Lower leg skin (tissue), 4 donors: ENCODE measurements at regions not wholly inside any gene's neighbourhood (a gene's known extent, or its start where the extent isn't known, plus 50 kb on each side); places are given as distances from the start of the nearest gene placed in this dataset.

Experiments used
- DNase-seq, 2 donors: peaks; one replicate each; pipeline ENCODE4 v3.0.0-alpha.2; 2019; ENCODE audit warnings: low spot score in 2 of 2
- H3K4me3 ChIP-seq: fragments of 200-600 bp; sonication (generic); 2 replicates; pipeline ENCODE4 v1.5.1; 2017; ENCODE audit warnings: mild to moderate bottlenecking, low read depth; ENCODE audit not compliant: poor library complexity, severe bottlenecking
- POLR2A ChIP-seq, 2 donors: fragments of 450-650 bp; IDR thresholded peaks; one replicate each; pipeline ENCODE4 v1.6.1; 2016 to 2017; ENCODE audit warnings: antibody characterized with exemption in 2 of 2, mild to moderate bottlenecking in 1 of 2, moderate library complexity in 1 of 2
- WGBS, 2 donors: methylation state at CpG; one replicate each; pipeline ENCODE4 v1.1.5; 2018; 5-methylcytosine and 5-hydroxymethylcytosine counted together
- intact Hi-C: fragments of 100-400 bp; cut with DNase I; formaldehyde crosslinking; loops from one replicate; pipeline ENCODE4 v1.15.0; 2023; ENCODE audit warnings: low total_unique reads
- TF ChIP-seq, protein P1 (sequence below), 3 donors: fragments of 450-650 bp; IDR thresholded peaks; one replicate each; pipeline ENCODE4 v1.5.1; 2016; ENCODE audit warnings: antibody characterized with exemption in 3 of 3, mild to moderate bottlenecking in 3 of 3, moderate library complexity in 2 of 3

DNA sequence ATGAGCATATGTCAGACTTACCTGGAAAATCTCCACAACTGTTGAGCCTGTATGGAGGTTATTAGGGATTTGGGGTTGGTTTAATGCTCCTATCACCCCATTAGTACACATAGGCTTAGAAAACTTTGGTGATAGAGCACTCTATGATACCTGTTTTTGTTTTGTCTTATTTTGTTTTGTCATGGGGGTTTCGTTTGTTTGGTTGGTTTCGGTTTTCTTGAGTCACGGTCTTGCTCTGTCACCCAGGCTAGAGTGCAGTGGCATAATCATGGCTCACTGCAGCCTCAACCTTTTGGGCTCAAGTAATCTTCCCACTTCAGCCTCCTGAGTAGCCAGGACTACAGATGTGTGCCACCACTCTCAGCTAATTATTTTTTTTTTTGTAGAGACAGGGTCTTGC lies 70.0 kb downstream of the MZT1 start:
- 92 to 93% methylated on average over 3 of the region's 3 CpGs for WGBS, 2 donors
- no peak overlapping the region for H3K4me3 ChIP-seq
- DNase-seq: no peak
- TF ChIP-seq POLR2A (IDR thresholded peaks at IDR 0.05): no peak
- TF ChIP-seq, protein P1, sequence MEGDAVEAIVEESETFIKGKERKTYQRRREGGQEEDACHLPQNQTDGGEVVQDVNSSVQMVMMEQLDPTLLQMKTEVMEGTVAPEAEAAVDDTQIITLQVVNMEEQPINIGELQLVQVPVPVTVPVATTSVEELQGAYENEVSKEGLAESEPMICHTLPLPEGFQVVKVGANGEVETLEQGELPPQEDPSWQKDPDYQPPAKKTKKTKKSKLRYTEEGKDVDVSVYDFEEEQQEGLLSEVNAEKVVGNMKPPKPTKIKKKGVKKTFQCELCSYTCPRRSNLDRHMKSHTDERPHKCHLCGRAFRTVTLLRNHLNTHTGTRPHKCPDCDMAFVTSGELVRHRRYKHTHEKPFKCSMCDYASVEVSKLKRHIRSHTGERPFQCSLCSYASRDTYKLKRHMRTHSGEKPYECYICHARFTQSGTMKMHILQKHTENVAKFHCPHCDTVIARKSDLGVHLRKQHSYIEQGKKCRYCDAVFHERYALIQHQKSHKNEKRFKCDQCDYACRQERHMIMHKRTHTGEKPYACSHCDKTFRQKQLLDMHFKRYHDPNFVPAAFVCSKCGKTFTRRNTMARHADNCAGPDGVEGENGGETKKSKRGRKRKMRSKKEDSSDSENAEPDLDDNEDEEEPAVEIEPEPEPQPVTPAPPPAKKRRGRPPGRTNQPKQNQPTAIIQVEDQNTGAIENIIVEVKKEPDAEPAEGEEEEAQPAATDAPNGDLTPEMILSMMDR (IDR thresholded peaks at IDR 0.05): no peak
- intact Hi-C loops: no loop called here

- TF ChIP-seq POLR2A (IDR thresholded peaks at IDR 0.05): no peak
- TF ChIP-seq, protein P1 (IDR thresholded peaks at IDR 0.05): no peak
- 76 to 87% methylated on average over 2 of the region's 2 CpGs for WGBS, 2 donors
- DNase-seq: no peak
- intact Hi-C loops: no loop called here
- no peak overlapping the region for H3K4me3 ChIP-seq
Measured at GRCh38 chr13:72656357-72656756, 71.1 kb downstream of the MZT1 start.

- H3K4me3 ChIP-seq: no peak overlapping the region
- intact Hi-C loops: no loop called here
- DNase-seq: no peak
- WGBS, 2 donors: 79 to 80% methylated on average over 2 of the region's 2 CpGs
- TF ChIP-seq POLR2A (IDR thresholded peaks at IDR 0.05): no peak
- TF ChIP-seq, protein P1 (IDR thresholded peaks at IDR 0.05): no peak
Measured at GRCh38 chr13:72653506-72653905, 73.9 kb downstream of the MZT1 start.

GRCh38 chr13:72652681-72653080 lies 74.7 kb downstream of the MZT1 start:
- H3K4me3 ChIP-seq: no peak overlapping the region
- TF ChIP-seq POLR2A (IDR thresholded peaks at IDR 0.05): no peak
- TF ChIP-seq, protein P1 (IDR thresholded peaks at IDR 0.05): no peak
- DNase-seq: no peak
- intact Hi-C loops: no loop called here
- WGBS, 2 donors: 44 to 45% methylated on average over 2 of the region's 2 CpGs

DNA sequence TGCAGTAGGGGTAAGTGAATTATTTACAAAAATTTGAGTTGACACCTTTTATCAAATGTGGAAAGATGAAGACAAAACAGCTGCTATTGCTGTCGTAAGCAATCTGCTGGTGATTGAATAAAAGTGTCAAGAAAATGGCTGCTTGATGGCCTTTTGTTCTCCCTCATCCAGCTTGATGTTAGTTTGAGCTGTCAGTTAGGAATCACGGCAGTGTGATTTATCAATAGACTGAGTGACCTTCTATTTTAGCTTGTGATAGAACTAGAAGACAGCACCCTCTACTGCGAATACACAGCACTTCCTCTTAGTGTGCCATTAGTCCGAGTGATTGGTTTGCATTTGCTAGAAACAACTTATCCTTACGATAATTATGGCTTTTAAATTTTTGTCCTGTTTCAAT lies 76.3 kb downstream of the MZT1 start:
- WGBS, 2 donors: 35 to 36% methylated on average over 5 of the region's 5 CpGs
- TF ChIP-seq, protein P1 (IDR thresholded peaks at IDR 0.05): no peak
- TF ChIP-seq POLR2A (IDR thresholded peaks at IDR 0.05): no peak
- DNase-seq: no peak
- H3K4me3 ChIP-seq: no peak overlapping the region
- intact Hi-C loops: no loop called here

GRCh38 chr13:72650051-72650700 lies 77.3 kb downstream of the MZT1 start:
- no peak for DNase-seq
- TF ChIP-seq POLR2A (IDR thresholded peaks at IDR 0.05): no peak
- TF ChIP-seq, protein P1 (IDR thresholded peaks at IDR 0.05): no peak
- WGBS, 2 donors: 42 to 44% methylated on average over 5 of the region's 5 CpGs
- H3K4me3 ChIP-seq: no peak overlapping the region
- intact Hi-C loops: no loop called here
